H9 (cell line): ENCODE measurements at regions not wholly inside any gene's neighbourhood (a gene's known extent, or its start where the extent isn't known, plus 50 kb on each side); places are given as distances from the start of the nearest gene placed in this dataset.

Experiments used
- DNase-seq: peaks from one replicate; pipeline ENCODE4 v3.0.0-alpha.2; 2017
- H2AFZ ChIP-seq: one replicate; pipeline ENCODE4 v1.6.1; 2013; ENCODE audit warnings: mild to moderate bottlenecking, low read length, control low read depth, moderate library complexity
- H2AK5ac ChIP-seq: 2 replicates; pipeline ENCODE4 v1.6.1; 2013; ENCODE audit warnings: low read length, control low read depth, mixed read lengths; ENCODE audit not compliant: insufficient read length
- H2BK120ac ChIP-seq: one replicate; pipeline ENCODE4 v1.6.1; 2013; ENCODE audit warnings: low read depth, mild to moderate bottlenecking, low read length, control low read depth, inconsistent platforms; ENCODE audit not compliant: poor library complexity, severe bottlenecking
- H2BK12ac ChIP-seq: 2 replicates; pipeline ENCODE4 v1.6.1; 2013; ENCODE audit warnings: low read length, control low read depth, mixed read lengths, low read depth; ENCODE audit not compliant: insufficient read length
- H2BK15ac ChIP-seq: 2 replicates; pipeline ENCODE4 v1.6.1; 2013; ENCODE audit warnings: low read depth, low read length, control low read depth
- H2BK20ac ChIP-seq: one replicate; pipeline ENCODE4 v1.6.1; 2013; ENCODE audit warnings: low read depth, mild to moderate bottlenecking, low read length, control low read depth, inconsistent platforms; ENCODE audit not compliant: poor library complexity, severe bottlenecking
- H2BK5ac ChIP-seq: 2 replicates; pipeline ENCODE4 v1.6.1; 2013; ENCODE audit warnings: low read length, control low read depth, mixed read lengths; ENCODE audit not compliant: insufficient read length
- H3K14ac ChIP-seq: 2 replicates; pipeline ENCODE4 v1.6.1; 2013; ENCODE audit warnings: low read length, control low read depth; ENCODE audit not compliant: insufficient read depth
- H3K18ac ChIP-seq: 2 replicates; pipeline ENCODE4 v1.6.1; 2013; ENCODE audit warnings: low read depth, mild to moderate bottlenecking, mixed read lengths, low read length, control low read depth; ENCODE audit not compliant: insufficient read length
- H3K23ac ChIP-seq: 2 replicates; pipeline ENCODE4 v1.6.1; 2013; ENCODE audit warnings: low read length, control low read depth, mixed read lengths, low read depth; ENCODE audit not compliant: insufficient read length
- H3K23me2 ChIP-seq: 2 replicates; pipeline ENCODE4 v1.6.1; 2013; ENCODE audit warnings: low read depth, mild to moderate bottlenecking, mixed read lengths, low read length, control low read depth; ENCODE audit not compliant: insufficient read length, poor library complexity, severe bottlenecking
- H3K27ac ChIP-seq: 2 replicates; pipeline ENCODE4 v1.5.1; 2013; ENCODE audit warnings: low read length, control low read depth, mixed read lengths, low read depth; ENCODE audit not compliant: insufficient read length
- H3K27me3 ChIP-seq: 2 replicates; pipeline ENCODE4 v1.6.1; 2013; ENCODE audit warnings: low read length, control low read depth, inconsistent platforms; ENCODE audit not compliant: insufficient read depth
- H3K4ac ChIP-seq: 2 replicates; pipeline ENCODE4 v1.6.1; 2013; ENCODE audit warnings: low read depth, mild to moderate bottlenecking, control low read depth, inconsistent platforms, low read length, moderate library complexity
- H3K4me1 ChIP-seq: 2 replicates; pipeline ENCODE4 v1.6.1; 2013; ENCODE audit warnings: low read length, control low read depth, inconsistent platforms; ENCODE audit not compliant: insufficient read depth
- H3K4me2 ChIP-seq: 2 replicates; pipeline ENCODE4 v1.6.1; 2013; ENCODE audit warnings: low read length, control low read depth, mixed read lengths; ENCODE audit not compliant: insufficient read length, insufficient read depth
- H3K56ac ChIP-seq: 2 replicates; pipeline ENCODE4 v1.6.1; 2013; ENCODE audit warnings: low read depth, mild to moderate bottlenecking, mixed read lengths, low read length, control low read depth; ENCODE audit not compliant: insufficient read length
- H3K79me1 ChIP-seq: 2 replicates; pipeline ENCODE4 v1.6.1; 2013; ENCODE audit warnings: low read depth, mild to moderate bottlenecking, moderate library complexity, low read length, control low read depth, inconsistent platforms; ENCODE audit not compliant: insufficient read depth, poor library complexity, severe bottlenecking
- H3K79me2 ChIP-seq: 2 replicates; pipeline ENCODE4 v1.6.1; 2013; ENCODE audit warnings: low read length, control low read depth, inconsistent platforms; ENCODE audit not compliant: insufficient read depth
- H3K9ac ChIP-seq: 2 replicates; pipeline ENCODE4 v1.6.1; 2013; ENCODE audit warnings: low read length, control low read depth, mixed read lengths; ENCODE audit not compliant: insufficient read length; ENCODE audit errors: extremely low read depth
- H3K9me3 ChIP-seq: one replicate; pipeline ENCODE4 v1.6.1; 2013; ENCODE audit warnings: low read depth, low read length, inconsistent platforms; ENCODE audit not compliant: control insufficient read depth
- H3T11ph ChIP-seq: one replicate; pipeline ENCODE4 v1.6.1; 2013; ENCODE audit warnings: mild to moderate bottlenecking, low read length, control low read depth, inconsistent platforms
- H4K20me1 ChIP-seq: one replicate; pipeline ENCODE4 v1.6.1; 2013; ENCODE audit not compliant: control insufficient read depth, insufficient read length, insufficient read depth
- H4K5ac ChIP-seq: 2 replicates; pipeline ENCODE4 v1.6.1; 2013; ENCODE audit warnings: low read depth, mild to moderate bottlenecking, mixed read lengths, low read length, control low read depth; ENCODE audit not compliant: insufficient read length
- H4K8ac ChIP-seq: replicated peaks from 2 replicates; pipeline ENCODE4 v1.6.1; 2013; ENCODE audit warnings: low read length, control low read depth, mixed read lengths, low read depth; ENCODE audit not compliant: insufficient read length
- H4K91ac ChIP-seq: 2 replicates; pipeline ENCODE4 v1.6.1; 2013; ENCODE audit warnings: low read depth, mild to moderate bottlenecking, moderate library complexity, mixed read lengths, low read length, control low read depth; ENCODE audit not compliant: insufficient read length
- H3K27ac Mint-ChIP-seq, 3 experiments: 2 replicates in 2 of 3; 3 replicates in 1 of 3; pipeline ENCODE4 v1.8.0; 2020 to 2021; ENCODE audit warnings: mixed read lengths in 3 of 3, mild to moderate bottlenecking in 1 of 3, moderate library complexity in 1 of 3
- H3K27me3 Mint-ChIP-seq: 2 replicates; pipeline ENCODE4 v1.8.0; 2021; ENCODE audit warnings: low read depth, mild to moderate bottlenecking, moderate library complexity, mixed read lengths
- H3K36me3 Mint-ChIP-seq, 3 experiments: 2 replicates in 2 of 3; 3 replicates in 1 of 3; pipeline ENCODE4 v1.8.0; 2020 to 2021; ENCODE audit warnings: low read depth in 3 of 3, mixed read lengths in 3 of 3; ENCODE audit not compliant: insufficient read depth in 1 of 3
- H3K4me1 Mint-ChIP-seq, 2 experiments: 2 replicates each; pipeline ENCODE4 v1.8.0; 2020; ENCODE audit warnings: mixed read lengths in 2 of 2
- H3K4me3 Mint-ChIP-seq, 2 experiments: 2 replicates in 1 of 2; 3 replicates in 1 of 2; pipeline ENCODE4 v1.8.0; 2020 to 2021; ENCODE audit warnings: mild to moderate bottlenecking in 2 of 2, mixed read lengths in 2 of 2, moderate library complexity in 1 of 2
- H3K9me3 Mint-ChIP-seq, 2 experiments: 2 replicates in 1 of 2; 3 replicates in 1 of 2; pipeline ENCODE4 v1.8.0; 2020; ENCODE audit warnings: mild to moderate bottlenecking in 2 of 2, mixed read lengths in 2 of 2, moderate library complexity in 1 of 2
- CTCF ChIP-seq: fragments of 200-600 bp; sonication (generic); conservative IDR thresholded peaks from 3 replicates; pipeline ENCODE4 v1.8.0; 2021; ENCODE audit warnings: antibody characterized with exemption, mild to moderate bottlenecking
- WGBS: extraction: QIAGEN DNeasy Blood & Tissue Kit; methylation state at CpG from one replicate; pipeline ENCODE4 v1.1.7; 2013; ENCODE audit warnings: missing lambda C conversion rate, low lambda C conversion rate, mixed read lengths; ENCODE audit not compliant: insufficient read length; ENCODE audit errors: extremely low coverage; 5-methylcytosine and 5-hydroxymethylcytosine counted together

- Mint-ChIP-seq H3K27me3 (no peaks in the 10 kb centered on the region), H3K4me3 (no peak overlapping the region), H3K27ac (peak overlapping the region in 1 of 3 experiments; percentile 62; a peak in 1 of 7 replicates), H3K4me1 (peaks cover 24 to 27% of the 10 kb centered on the region in 2 experiments), H3K9me3 (peaks cover 12 to 13% of the 10 kb centered on the region in 2 experiments), H3K36me3 (peaks cover 0 to 15% (median 7%) of the 10 kb centered on the region in 3 experiments; a peak in 3 of 7 replicates)
- Histone ChIP-seq H4K20me1 (no peaks in the 10 kb centered on the region), H2BK15ac (no peak overlapping the region), H3K27me3 (no peaks in the 10 kb centered on the region), H3K18ac (no peak overlapping the region), H2AK5ac (no peak overlapping the region), H3K4me2 (no peak overlapping the region), H3K14ac (no peak overlapping the region), H2BK120ac (no peak overlapping the region), H2AFZ (no peak overlapping the region), H3K4ac (no peak overlapping the region), H3K9ac (no peak overlapping the region), H2BK5ac (no peak overlapping the region), H2BK12ac (no peak overlapping the region), H4K5ac (no peak overlapping the region), H3K4me1 (peaks cover 6% of the 10 kb centered on the region; the same call in 1 of the 2 replicates), H3K56ac (no peak overlapping the region), H3K9me3 (no peaks in the 10 kb centered on the region), H3K79me1 (no peaks in the 10 kb centered on the region), H3K23me2 (no peaks in the 10 kb centered on the region), H4K91ac (no peak overlapping the region), H3K27ac (no peak overlapping the region), H2BK20ac (no peak overlapping the region), H4K8ac (no peak overlapping the region), H3T11ph (no peak overlapping the region), H3K79me2 (no peaks in the 10 kb centered on the region), H3K23ac (no peak overlapping the region)
- no peak for TF ChIP-seq CTCF
- WGBS: no CpG with 5 or more reads among the region's 3 CpGs
- DNase-seq: no peak
Measured at GRCh38 chr7:24227068-24227467, 56.9 kb upstream of the NPY start.
